ENCODE measurements at regions not wholly inside any gene's neighbourhood (a gene's known extent, or its start where the extent isn't known, plus 50 kb on each side); places are given as distances from the start of the nearest gene placed in this dataset.

DNA sequence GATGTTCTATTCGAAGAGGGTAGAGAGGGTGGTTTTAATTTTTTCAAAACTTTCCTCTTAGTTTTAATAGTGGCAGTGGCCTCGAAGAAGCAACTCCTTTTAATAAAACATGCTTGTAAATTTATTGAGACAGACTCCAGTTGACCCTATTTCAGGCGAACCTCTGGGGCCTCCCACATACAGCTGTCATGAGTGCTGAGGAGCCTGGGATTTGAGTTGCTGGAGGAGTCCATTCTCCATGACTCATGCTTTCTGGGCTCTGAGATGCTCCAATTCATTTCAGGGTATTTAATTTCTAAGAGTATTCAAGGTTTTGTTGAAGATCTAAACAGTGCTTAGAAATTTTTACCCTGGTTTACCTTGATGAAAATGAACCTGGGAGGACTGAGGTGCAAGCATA lies 580.4 kb downstream of the CBLN4 start:
- Mint-ChIP-seq H3K36me3 (ENCODE audit: low read depth) (peaks cover 28% of the 10 kb centered on the region), H3K4me3 (no peak overlapping the region), H3K9me3 (peaks cover 99% of the 10 kb centered on the region), H3K27ac (no peak overlapping the region), H3K4me1 (no peaks in the 10 kb centered on the region), H3K27me3 (ENCODE audit: insufficient read depth, low read depth, poor library complexity) (peaks cover 3% of the 10 kb centered on the region)
- no peaks in the 10 kb centered on the region for H3K9me2 ChIP-seq (ENCODE audit: insufficient read depth)
- ATAC-seq: no peak
- H3K4me3 ChIP-seq: no peak overlapping the region
- DNase-seq (ENCODE audit: low spot score): no peak
- no peak overlapping the region for H3K27ac ChIP-seq (ENCODE audit: low read depth)
- no peaks in the 10 kb centered on the region for H3K27me3 ChIP-seq (ENCODE audit: insufficient read depth)
- peaks cover 18% of the 10 kb centered on the region for H3K36me3 ChIP-seq (ENCODE audit: insufficient read depth)
- no peaks in the 10 kb centered on the region for H4K20me1 ChIP-seq (replicated peaks; ENCODE audit: insufficient read depth)
- no peaks in the 10 kb centered on the region for H3K79me2 ChIP-seq (replicated peaks; ENCODE audit: insufficient read depth)
- no peak overlapping the region for H2AFZ ChIP-seq
- no peaks in the 10 kb centered on the region for H3F3A ChIP-seq (replicated peaks; ENCODE audit: low read depth)
- no peaks in the 10 kb centered on the region for H3K4me1 ChIP-seq (ENCODE audit: insufficient read depth)
- TF ChIP-seq STAT1 (IDR thresholded peaks at IDR 0.05; ENCODE audit: unreplicated experiment) (no peak), POLR2AphosphoS5 (IDR thresholded peaks at IDR 0.05; ENCODE audit: low read depth) (no peak), ZNF331 (CRISPR knock-in tag; IDR thresholded peaks at IDR 0.05; ENCODE audit: low read depth) (no peak), CREB1 (CRISPR knock-in tag; IDR thresholded peaks at IDR 0.05; ENCODE audit: low read depth) (no peak), ZNF114 (CRISPR knock-in tag; IDR thresholded peaks at IDR 0.05) (no peak), NANOG (IDR thresholded peaks at IDR 0.05; ENCODE audit: borderline replicate concordance) (no peak), EZH2phosphoT487 (IDR thresholded peaks at IDR 0.05; ENCODE audit: unreplicated experiment) (no peak), EZH2 (IDR thresholded peaks at IDR 0.05; ENCODE audit: low read depth, unreplicated experiment) (no peak)
- TF ChIP-seq, protein P1, sequence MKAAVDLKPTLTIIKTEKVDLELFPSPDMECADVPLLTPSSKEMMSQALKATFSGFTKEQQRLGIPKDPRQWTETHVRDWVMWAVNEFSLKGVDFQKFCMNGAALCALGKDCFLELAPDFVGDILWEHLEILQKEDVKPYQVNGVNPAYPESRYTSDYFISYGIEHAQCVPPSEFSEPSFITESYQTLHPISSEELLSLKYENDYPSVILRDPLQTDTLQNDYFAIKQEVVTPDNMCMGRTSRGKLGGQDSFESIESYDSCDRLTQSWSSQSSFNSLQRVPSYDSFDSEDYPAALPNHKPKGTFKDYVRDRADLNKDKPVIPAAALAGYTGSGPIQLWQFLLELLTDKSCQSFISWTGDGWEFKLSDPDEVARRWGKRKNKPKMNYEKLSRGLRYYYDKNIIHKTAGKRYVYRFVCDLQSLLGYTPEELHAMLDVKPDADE (IDR thresholded peaks at IDR 0.05): no peak
- TF ChIP-seq, protein P2, sequence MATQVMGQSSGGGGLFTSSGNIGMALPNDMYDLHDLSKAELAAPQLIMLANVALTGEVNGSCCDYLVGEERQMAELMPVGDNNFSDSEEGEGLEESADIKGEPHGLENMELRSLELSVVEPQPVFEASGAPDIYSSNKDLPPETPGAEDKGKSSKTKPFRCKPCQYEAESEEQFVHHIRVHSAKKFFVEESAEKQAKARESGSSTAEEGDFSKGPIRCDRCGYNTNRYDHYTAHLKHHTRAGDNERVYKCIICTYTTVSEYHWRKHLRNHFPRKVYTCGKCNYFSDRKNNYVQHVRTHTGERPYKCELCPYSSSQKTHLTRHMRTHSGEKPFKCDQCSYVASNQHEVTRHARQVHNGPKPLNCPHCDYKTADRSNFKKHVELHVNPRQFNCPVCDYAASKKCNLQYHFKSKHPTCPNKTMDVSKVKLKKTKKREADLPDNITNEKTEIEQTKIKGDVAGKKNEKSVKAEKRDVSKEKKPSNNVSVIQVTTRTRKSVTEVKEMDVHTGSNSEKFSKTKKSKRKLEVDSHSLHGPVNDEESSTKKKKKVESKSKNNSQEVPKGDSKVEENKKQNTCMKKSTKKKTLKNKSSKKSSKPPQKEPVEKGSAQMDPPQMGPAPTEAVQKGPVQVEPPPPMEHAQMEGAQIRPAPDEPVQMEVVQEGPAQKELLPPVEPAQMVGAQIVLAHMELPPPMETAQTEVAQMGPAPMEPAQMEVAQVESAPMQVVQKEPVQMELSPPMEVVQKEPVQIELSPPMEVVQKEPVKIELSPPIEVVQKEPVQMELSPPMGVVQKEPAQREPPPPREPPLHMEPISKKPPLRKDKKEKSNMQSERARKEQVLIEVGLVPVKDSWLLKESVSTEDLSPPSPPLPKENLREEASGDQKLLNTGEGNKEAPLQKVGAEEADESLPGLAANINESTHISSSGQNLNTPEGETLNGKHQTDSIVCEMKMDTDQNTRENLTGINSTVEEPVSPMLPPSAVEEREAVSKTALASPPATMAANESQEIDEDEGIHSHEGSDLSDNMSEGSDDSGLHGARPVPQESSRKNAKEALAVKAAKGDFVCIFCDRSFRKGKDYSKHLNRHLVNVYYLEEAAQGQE (IDR thresholded peaks at IDR 0.05; ENCODE audit: unreplicated experiment): no peak
- TF ChIP-seq, protein P3, sequence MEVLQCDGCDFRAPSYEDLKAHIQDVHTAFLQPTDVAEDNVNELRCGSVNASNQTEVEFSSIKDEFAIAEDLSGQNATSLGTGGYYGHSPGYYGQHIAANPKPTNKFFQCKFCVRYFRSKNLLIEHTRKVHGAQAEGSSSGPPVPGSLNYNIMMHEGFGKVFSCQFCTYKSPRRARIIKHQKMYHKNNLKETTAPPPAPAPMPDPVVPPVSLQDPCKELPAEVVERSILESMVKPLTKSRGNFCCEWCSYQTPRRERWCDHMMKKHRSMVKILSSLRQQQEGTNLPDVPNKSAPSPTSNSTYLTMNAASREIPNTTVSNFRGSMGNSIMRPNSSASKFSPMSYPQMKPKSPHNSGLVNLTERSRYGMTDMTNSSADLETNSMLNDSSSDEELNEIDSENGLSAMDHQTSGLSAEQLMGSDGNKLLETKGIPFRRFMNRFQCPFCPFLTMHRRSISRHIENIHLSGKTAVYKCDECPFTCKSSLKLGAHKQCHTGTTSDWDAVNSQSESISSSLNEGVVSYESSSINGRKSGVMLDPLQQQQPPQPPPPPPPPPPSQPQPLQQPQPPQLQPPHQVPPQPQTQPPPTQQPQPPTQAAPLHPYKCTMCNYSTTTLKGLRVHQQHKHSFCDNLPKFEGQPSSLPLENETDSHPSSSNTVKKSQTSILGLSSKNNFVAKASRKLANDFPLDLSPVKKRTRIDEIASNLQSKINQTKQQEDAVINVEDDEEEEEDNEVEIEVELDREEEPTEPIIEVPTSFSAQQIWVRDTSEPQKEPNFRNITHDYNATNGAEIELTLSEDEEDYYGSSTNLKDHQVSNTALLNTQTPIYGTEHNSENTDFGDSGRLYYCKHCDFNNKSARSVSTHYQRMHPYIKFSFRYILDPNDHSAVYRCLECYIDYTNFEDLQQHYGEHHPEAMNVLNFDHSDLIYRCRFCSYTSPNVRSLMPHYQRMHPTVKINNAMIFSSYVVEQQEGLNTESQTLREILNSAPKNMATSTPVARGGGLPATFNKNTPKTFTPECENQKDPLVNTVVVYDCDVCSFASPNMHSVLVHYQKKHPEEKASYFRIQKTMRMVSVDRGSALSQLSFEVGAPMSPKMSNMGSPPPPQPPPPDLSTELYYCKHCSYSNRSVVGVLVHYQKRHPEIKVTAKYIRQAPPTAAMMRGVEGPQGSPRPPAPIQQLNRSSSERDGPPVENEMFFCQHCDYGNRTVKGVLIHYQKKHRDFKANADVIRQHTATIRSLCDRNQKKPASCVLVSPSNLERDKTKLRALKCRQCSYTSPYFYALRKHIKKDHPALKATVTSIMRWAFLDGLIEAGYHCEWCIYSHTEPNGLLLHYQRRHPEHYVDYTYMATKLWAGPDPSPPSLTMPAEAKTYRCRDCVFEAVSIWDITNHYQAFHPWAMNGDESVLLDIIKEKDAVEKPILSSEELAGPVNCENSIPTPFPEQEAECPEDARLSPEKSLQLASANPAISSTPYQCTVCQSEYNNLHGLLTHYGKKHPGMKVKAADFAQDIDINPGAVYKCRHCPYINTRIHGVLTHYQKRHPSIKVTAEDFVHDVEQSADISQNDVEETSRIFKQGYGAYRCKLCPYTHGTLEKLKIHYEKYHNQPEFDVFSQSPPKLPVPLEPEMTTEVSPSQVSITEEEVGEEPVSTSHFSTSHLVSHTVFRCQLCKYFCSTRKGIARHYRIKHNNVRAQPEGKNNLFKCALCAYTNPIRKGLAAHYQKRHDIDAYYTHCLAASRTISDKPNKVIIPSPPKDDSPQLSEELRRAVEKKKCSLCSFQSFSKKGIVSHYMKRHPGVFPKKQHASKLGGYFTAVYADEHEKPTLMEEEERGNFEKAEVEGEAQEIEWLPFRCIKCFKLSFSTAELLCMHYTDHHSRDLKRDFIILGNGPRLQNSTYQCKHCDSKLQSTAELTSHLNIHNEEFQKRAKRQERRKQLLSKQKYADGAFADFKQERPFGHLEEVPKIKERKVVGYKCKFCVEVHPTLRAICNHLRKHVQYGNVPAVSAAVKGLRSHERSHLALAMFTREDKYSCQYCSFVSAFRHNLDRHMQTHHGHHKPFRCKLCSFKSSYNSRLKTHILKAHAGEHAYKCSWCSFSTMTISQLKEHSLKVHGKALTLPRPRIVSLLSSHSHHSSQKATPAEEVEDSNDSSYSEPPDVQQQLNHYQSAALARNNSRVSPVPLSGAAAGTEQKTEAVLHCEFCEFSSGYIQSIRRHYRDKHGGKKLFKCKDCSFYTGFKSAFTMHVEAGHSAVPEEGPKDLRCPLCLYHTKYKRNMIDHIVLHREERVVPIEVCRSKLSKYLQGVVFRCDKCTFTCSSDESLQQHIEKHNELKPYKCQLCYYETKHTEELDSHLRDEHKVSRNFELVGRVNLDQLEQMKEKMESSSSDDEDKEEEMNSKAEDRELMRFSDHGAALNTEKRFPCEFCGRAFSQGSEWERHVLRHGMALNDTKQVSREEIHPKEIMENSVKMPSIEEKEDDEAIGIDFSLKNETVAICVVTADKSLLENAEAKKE (CRISPR knock-in tag; IDR thresholded peaks at IDR 0.05): no peak
- TF ChIP-seq, protein P4, sequence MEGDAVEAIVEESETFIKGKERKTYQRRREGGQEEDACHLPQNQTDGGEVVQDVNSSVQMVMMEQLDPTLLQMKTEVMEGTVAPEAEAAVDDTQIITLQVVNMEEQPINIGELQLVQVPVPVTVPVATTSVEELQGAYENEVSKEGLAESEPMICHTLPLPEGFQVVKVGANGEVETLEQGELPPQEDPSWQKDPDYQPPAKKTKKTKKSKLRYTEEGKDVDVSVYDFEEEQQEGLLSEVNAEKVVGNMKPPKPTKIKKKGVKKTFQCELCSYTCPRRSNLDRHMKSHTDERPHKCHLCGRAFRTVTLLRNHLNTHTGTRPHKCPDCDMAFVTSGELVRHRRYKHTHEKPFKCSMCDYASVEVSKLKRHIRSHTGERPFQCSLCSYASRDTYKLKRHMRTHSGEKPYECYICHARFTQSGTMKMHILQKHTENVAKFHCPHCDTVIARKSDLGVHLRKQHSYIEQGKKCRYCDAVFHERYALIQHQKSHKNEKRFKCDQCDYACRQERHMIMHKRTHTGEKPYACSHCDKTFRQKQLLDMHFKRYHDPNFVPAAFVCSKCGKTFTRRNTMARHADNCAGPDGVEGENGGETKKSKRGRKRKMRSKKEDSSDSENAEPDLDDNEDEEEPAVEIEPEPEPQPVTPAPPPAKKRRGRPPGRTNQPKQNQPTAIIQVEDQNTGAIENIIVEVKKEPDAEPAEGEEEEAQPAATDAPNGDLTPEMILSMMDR (conservative IDR thresholded peaks at IDR 0.05; ENCODE audit: low read depth in 2 of 2): no peak
- H3K4me2 ChIP-seq: no peak overlapping the region

Data from GM23338 (cell line).